Nephron (organoid): ENCODE measurements at regions not wholly inside any gene's neighbourhood (a gene's known extent, or its start where the extent isn't known, plus 50 kb on each side); places are given as distances from the start of the nearest gene placed in this dataset.

Experiments used
- H3K27ac Mint-ChIP-seq, 3 experiments: 2 replicates each; pipeline ENCODE4 v1.8.0; 2020; ENCODE audit warnings: mixed read lengths in 3 of 3, mild to moderate bottlenecking in 2 of 3, moderate library complexity in 1 of 3
- H3K27me3 Mint-ChIP-seq: 2 replicates; pipeline ENCODE4 v1.8.0; 2021; ENCODE audit warnings: low read depth, mild to moderate bottlenecking, moderate library complexity, mixed read lengths
- H3K36me3 Mint-ChIP-seq: 2 replicates; pipeline ENCODE4 v1.8.0; 2020; ENCODE audit warnings: low read depth, mixed read lengths
- H3K4me1 Mint-ChIP-seq: 2 replicates; pipeline ENCODE4 v1.8.0; 2020; ENCODE audit warnings: mixed read lengths
- H3K4me3 Mint-ChIP-seq, 3 experiments: 2 replicates each; pipeline ENCODE4 v1.8.0; 2020; ENCODE audit warnings: mild to moderate bottlenecking in 3 of 3, mixed read lengths in 3 of 3, moderate library complexity in 2 of 3
- H3K9me3 Mint-ChIP-seq: 2 replicates; pipeline ENCODE4 v1.8.0; 2020; ENCODE audit warnings: mixed read lengths
- CTCF ChIP-seq, 3 experiments: fragments of 200-600 bp; sonication (generic); IDR thresholded peaks; one replicate each; pipeline ENCODE4 v1.5.0; 2021; ENCODE audit warnings: antibody characterized with exemption in 3 of 3; ENCODE audit not compliant: unreplicated experiment in 3 of 3

DNA sequence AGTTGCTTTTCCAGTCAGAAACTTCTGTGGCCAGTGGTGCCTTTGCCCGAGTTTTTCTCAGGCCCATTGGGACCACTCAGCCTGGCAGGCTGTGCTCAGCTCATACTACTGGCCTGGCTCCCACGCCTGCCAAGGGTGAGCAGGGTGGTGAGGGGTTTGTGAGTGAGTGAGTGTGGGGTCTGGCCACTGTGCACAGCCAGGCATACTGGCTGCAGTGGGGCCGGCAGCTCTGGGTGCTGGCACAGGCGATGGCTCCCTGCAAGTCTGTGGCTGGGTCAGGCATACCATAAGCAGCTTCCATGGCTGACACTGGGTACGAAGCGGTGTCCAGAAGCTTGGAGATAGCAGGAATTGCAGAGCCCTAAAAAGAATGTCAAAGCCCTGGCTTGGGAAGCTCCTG is 161.0 kb downstream of the SLITRK6 start:
- H3K9me3 Mint-ChIP-seq, result no peaks in the 10 kb centered on the region
- no peaks in the 10 kb centered on the region for H3K27me3 Mint-ChIP-seq
- H3K27ac Mint-ChIP-seq, result no peak overlapping the region
- H3K4me1 Mint-ChIP-seq, result no peaks in the 10 kb centered on the region
- TF ChIP-seq CTCF (IDR thresholded peaks at IDR 0.05; ENCODE audit: unreplicated experiment in 3 of 3), result no peak
- H3K4me3 Mint-ChIP-seq, result no peak overlapping the region
- H3K36me3 Mint-ChIP-seq, result no peaks in the 10 kb centered on the region

DNA sequence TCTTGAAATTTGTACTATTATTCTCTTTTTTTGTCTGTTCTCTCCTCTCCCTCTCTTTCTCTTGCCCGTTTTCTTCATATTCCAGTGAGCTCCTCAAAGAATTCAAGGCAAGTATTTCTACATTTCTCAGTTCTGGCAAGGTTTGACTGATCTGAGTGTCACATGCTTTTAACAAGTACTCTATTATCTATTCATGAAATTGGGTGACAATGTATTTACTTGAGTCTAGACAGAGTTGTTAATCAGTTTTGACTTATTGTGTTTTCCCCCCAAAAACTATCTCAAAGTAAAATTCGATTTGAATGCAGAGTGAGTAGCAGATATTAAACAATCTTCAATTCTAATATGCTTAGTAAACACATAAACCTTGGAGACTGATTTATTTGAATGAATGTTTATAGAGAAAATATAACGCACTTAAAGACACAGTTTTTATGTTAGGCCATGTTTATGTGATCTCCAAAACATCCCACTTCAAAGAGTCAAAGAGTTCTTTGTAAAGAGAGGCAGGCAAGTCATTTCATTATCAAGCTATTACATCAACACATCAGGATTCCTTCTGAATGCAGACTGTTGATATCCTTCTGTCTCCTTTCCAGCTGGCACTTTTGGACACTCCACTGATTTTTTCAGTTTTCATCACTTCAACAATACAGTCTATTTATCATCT is 166.6 kb downstream of the SLITRK6 start:
- Mint-ChIP-seq H3K4me3 (no peak overlapping the region), H3K27ac (no peak overlapping the region), H3K4me1 (no peaks in the 10 kb centered on the region), H3K9me3 (no peaks in the 10 kb centered on the region), H3K27me3 (no peaks in the 10 kb centered on the region), H3K36me3 (no peaks in the 10 kb centered on the region)
- no peak for TF ChIP-seq CTCF (IDR thresholded peaks at IDR 0.05; ENCODE audit: unreplicated experiment in 3 of 3)

DNA sequence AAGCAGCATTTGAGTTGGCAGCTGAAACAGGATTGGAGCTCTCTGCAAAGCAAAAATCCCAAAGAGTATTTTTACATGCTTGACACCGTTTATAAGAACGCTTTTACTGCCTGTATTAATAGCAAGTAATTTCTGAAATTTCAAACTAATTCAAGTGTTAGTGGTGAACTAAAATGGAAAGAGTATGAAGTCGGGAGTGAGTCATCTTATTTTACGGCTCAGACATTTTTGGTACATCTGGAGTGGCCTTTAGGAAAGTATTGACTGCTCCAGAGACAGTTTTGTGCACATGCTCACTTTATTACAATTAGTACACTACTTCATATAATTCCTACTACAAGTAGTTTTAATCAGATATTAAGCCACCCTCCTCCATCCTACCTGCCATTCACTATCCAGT is 167.4 kb downstream of the SLITRK6 start:
- H3K36me3 Mint-ChIP-seq, result no peaks in the 10 kb centered on the region

GRCh38 chr13:85626603-85627002 is 172.6 kb downstream of the SLITRK6 start:
- Mint-ChIP-seq H3K27me3 (no peaks in the 10 kb centered on the region), H3K4me1 (no peaks in the 10 kb centered on the region), H3K9me3 (no peaks in the 10 kb centered on the region), H3K27ac (no peak overlapping the region), H3K36me3 (no peaks in the 10 kb centered on the region), H3K4me3 (no peak overlapping the region)
- no peak for TF ChIP-seq CTCF (IDR thresholded peaks at IDR 0.05; ENCODE audit: unreplicated experiment in 3 of 3)

More for the DNA sequence above, 167.4 kb downstream of the SLITRK6 start:
- TF ChIP-seq CTCF (IDR thresholded peaks at IDR 0.05; ENCODE audit: unreplicated experiment in 3 of 3), result no peak
- H3K9me3 Mint-ChIP-seq, result no peaks in the 10 kb centered on the region
- H3K4me1 Mint-ChIP-seq, result no peaks in the 10 kb centered on the region
- H3K27me3 Mint-ChIP-seq, result no peaks in the 10 kb centered on the region
- H3K27ac Mint-ChIP-seq, result no peak overlapping the region
- no peak overlapping the region for H3K4me3 Mint-ChIP-seq

DNA sequence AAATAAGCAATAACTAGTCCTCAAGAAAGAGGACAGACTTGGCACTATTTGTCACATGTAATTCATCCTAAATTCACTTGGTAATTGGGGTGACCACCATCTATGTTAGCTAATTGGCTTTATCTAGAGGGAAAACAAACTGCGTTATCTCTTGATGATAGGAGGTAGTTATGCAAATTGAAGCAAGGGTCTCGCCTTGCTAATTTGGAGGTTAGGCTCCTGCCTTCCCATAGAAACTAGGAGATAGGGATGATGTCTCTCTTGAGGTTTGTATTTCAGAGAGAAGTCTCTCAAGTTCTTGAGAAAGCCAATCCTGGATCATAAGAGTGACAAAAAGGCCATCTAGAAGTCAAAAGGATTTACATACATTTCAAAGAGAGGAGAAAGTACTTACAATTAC is 179.9 kb downstream of the SLITRK6 start:
- H3K27me3 Mint-ChIP-seq, result no peaks in the 10 kb centered on the region
- no peak overlapping the region for H3K4me3 Mint-ChIP-seq
- no peak for TF ChIP-seq CTCF (IDR thresholded peaks at IDR 0.05; ENCODE audit: unreplicated experiment in 3 of 3)
- H3K36me3 Mint-ChIP-seq, result no peaks in the 10 kb centered on the region
- no peak overlapping the region for H3K27ac Mint-ChIP-seq
- no peaks in the 10 kb centered on the region for H3K4me1 Mint-ChIP-seq
- H3K9me3 Mint-ChIP-seq, result peaks cover 3% of the 10 kb centered on the region

GRCh38 chr13:85618521-85618920 is 180.7 kb downstream of the SLITRK6 start:
- H3K36me3 Mint-ChIP-seq, result no peaks in the 10 kb centered on the region
- TF ChIP-seq CTCF (IDR thresholded peaks at IDR 0.05; ENCODE audit: unreplicated experiment in 3 of 3), result no peak
- H3K4me1 Mint-ChIP-seq, result no peaks in the 10 kb centered on the region
- H3K9me3 Mint-ChIP-seq, result peaks cover 3% of the 10 kb centered on the region
- no peak overlapping the region for H3K4me3 Mint-ChIP-seq
- no peaks in the 10 kb centered on the region for H3K27me3 Mint-ChIP-seq
- no peak overlapping the region for H3K27ac Mint-ChIP-seq
